ENCODE measurements at regions not wholly inside any gene's neighbourhood (a gene's known extent, or its start where the extent isn't known, plus 50 kb on each side); places are given as distances from the start of the nearest gene placed in this dataset.

DNA sequence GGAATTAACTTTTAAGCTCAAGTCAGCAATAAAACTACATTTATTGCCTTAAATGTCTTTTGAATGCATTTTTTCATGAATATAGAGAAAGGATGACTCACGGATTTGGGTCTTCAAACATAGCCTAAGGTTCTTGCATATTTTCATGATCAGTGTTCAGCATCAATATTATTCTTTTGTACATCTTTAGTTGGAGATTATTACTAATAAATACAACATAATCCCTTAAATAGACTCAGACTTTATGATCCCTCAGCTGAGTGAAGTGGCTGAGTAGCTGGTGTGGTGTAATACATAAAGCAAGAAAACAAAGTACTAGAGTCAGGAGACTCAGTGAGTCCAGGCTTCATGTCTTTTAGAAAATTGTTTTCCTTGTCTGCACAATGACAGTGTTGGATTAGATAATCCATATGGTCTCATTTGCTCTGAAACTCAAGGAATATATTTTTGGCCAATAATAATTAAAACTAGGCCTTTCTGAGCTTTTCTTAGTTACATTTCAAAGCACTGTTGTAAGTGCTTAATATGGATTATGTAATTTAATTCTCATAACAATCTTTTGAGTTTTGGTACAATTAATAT is 78.3 kb upstream of the UNC5C start:
- Histone ChIP-seq H3K36me3 (ENCODE audit: low read depth) (no peaks in the 10 kb centered on the region), H3K27ac (ENCODE audit: poor library complexity, severe bottlenecking) (no peak overlapping the region), H3K4me3 (ENCODE audit: severe bottlenecking) (no peak overlapping the region), H3K9me3 (ENCODE audit: severe bottlenecking) (no peaks in the 10 kb centered on the region), H3K27me3 (ENCODE audit: insufficient read depth, poor library complexity, severe bottlenecking) (no peaks in the 10 kb centered on the region), H3K4me1 (ENCODE audit: insufficient read depth, poor library complexity, severe bottlenecking) (no peaks in the 10 kb centered on the region)
- TF ChIP-seq CTCF (IDR thresholded peaks at IDR 0.05; ENCODE audit: poor library complexity, severe bottlenecking): no peak
- DNase-seq (ENCODE audit: low spot score): no peak
- no peak; the same call in 2 of the 3 replicates for ATAC-seq (ENCODE audit: low read depth)

DNA sequence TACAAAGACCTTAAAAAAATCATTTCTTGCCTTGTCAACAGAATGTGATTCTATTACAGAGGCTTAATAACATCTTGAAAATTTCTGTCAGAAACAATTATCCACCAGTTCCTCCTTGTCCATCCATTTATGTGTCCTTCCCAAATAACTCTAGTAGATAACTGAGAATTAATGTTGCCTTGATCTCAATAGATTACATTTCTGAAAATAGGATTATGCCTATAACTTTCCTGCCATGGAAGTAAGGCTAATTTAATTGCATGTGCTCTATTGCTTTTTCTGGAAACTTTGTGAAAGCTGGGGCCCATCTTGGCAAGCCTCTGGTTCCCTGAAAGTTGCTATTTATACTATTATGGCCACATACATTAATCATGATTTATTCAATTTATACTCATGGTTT is 76.2 kb upstream of the UNC5C start:
- no peak overlapping the region for H3K4me3 ChIP-seq (ENCODE audit: severe bottlenecking)
- ATAC-seq (ENCODE audit: low read depth): no peak
- H3K27ac ChIP-seq (ENCODE audit: poor library complexity, severe bottlenecking): no peak overlapping the region
- TF ChIP-seq CTCF (IDR thresholded peaks at IDR 0.05; ENCODE audit: poor library complexity, severe bottlenecking): no peak
- no peak for DNase-seq (ENCODE audit: low spot score)
- H3K27me3 ChIP-seq (ENCODE audit: insufficient read depth, poor library complexity, severe bottlenecking): no peaks in the 10 kb centered on the region
- H3K4me1 ChIP-seq (ENCODE audit: insufficient read depth, poor library complexity, severe bottlenecking): no peaks in the 10 kb centered on the region
- H3K36me3 ChIP-seq (ENCODE audit: low read depth): no peaks in the 10 kb centered on the region
- H3K9me3 ChIP-seq (ENCODE audit: severe bottlenecking): no peaks in the 10 kb centered on the region

DNA sequence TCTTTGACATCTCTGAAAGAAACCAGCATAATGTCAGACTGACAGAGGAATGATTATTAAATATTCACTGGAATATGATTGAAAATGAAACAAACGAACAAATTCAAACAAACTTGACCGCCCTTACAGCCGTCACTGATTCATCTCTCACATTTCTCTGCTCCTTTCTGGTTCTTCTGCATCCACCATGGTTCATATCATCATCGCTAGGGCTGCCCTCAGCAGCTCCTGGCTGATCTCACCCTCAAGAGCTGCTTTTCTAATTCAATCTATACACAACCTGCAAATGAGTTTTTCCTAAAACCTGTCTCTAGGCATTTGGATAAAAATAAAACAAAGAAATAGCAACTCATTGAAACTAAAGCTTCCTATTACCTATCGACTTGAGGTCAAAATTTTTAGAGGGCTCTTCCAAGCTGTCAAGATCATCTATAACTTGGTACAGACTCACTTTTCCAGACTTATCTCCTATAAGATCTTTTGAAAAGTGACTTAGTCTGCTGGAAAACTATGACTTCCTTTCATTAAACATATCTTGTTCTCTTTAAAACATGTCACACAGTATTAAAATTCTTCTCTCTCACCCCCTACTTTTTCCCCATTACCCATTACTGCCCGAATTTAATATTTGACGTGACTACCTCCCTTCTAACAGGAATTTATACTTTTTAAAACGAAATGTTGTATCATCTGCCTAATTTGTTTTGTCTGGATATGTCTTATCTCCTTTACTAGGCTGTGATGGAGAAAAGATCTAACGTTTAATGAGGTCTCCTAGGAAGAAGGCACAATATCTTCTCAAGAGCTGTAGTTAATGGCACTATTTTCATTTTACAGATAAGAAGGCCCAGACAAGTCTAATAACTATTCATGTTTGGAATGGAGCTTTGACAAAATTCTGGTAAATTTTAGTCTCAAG is 71.0 kb upstream of the UNC5C start:
- no peaks in the 10 kb centered on the region for H3K36me3 ChIP-seq (ENCODE audit: low read depth)
- H3K4me1 ChIP-seq (ENCODE audit: insufficient read depth, poor library complexity, severe bottlenecking): no peaks in the 10 kb centered on the region
- no peaks in the 10 kb centered on the region for H3K9me3 ChIP-seq (ENCODE audit: severe bottlenecking)
- H3K27me3 ChIP-seq (ENCODE audit: insufficient read depth, poor library complexity, severe bottlenecking): no peaks in the 10 kb centered on the region
- H3K4me3 ChIP-seq (ENCODE audit: severe bottlenecking): no peak overlapping the region
- ATAC-seq (ENCODE audit: low read depth) (no peak), DNase-seq (ENCODE audit: low spot score) (no peak)
- TF ChIP-seq CTCF (IDR thresholded peaks at IDR 0.05; ENCODE audit: poor library complexity, severe bottlenecking): no peak
- no peak overlapping the region for H3K27ac ChIP-seq (ENCODE audit: poor library complexity, severe bottlenecking)

- H3K9me3 ChIP-seq (ENCODE audit: severe bottlenecking): no peaks in the 10 kb centered on the region
- ATAC-seq (ENCODE audit: low read depth): no peak
- no peaks in the 10 kb centered on the region for H3K4me1 ChIP-seq (ENCODE audit: insufficient read depth, poor library complexity, severe bottlenecking)
- no peak overlapping the region for H3K4me3 ChIP-seq (ENCODE audit: severe bottlenecking)
- no peak for TF ChIP-seq CTCF (IDR thresholded peaks at IDR 0.05; ENCODE audit: poor library complexity, severe bottlenecking)
- DNase-seq (ENCODE audit: low spot score): no peak
- no peaks in the 10 kb centered on the region for H3K27me3 ChIP-seq (ENCODE audit: insufficient read depth, poor library complexity, severe bottlenecking)
- H3K36me3 ChIP-seq (ENCODE audit: low read depth): no peaks in the 10 kb centered on the region
- H3K27ac ChIP-seq (ENCODE audit: poor library complexity, severe bottlenecking): no peak overlapping the region
Measured at GRCh38 chr4:95614684-95615205, 66.0 kb upstream of the UNC5C start.
